HG03095 (cell line): ENCODE measurements at regions not wholly inside any gene's neighbourhood (a gene's known extent, or its start where the extent isn't known, plus 50 kb on each side); places are given as distances from the start of the nearest gene placed in this dataset.
A peak's percentile ranks its signal among the peaks of the same experiment; 100 is the strongest.
"Not testable (repeated sequence)": the region's sequence is repeated elsewhere in the genome, so short reads cannot be mapped to it uniquely, and the experiment has no call there.

Experiments used
- ATAC-seq: cut with Tn5 transposase; IDR thresholded peaks from one replicate; pipeline ENCODE4 v1.9.1; 2021; ENCODE audit warnings: moderate library complexity; ENCODE audit not compliant: unreplicated experiment

GRCh38 chr6:149127212-149127611 is 190.3 kb upstream of the TAB2 start:
- ATAC-seq, result no peak

GRCh38 chr6:149128489-149129145 is 188.9 kb upstream of the TAB2 start:
- no peak for ATAC-seq

- no peak for ATAC-seq
Measured at GRCh38 chr6:149129371-149130077, 188.0 kb upstream of the TAB2 start.

GRCh38 chr6:149130090-149130489 is 187.4 kb upstream of the TAB2 start:
- no peak for ATAC-seq

- ATAC-seq, result no peak
Measured at GRCh38 chr6:149130508-149130907, 187.0 kb upstream of the TAB2 start.

GRCh38 chr6:149131891-149132290 is 185.6 kb upstream of the TAB2 start:
- ATAC-seq, result no peak

- no peak for ATAC-seq
Measured at GRCh38 chr6:149132336-149132735, 185.2 kb upstream of the TAB2 start.

- no peak for ATAC-seq
Measured at GRCh38 chr6:149134511-149134933, 183.0 kb upstream of the TAB2 start.

GRCh38 chr6:149135809-149136208 is 181.7 kb upstream of the TAB2 start:
- ATAC-seq, result no peak

GRCh38 chr6:149136273-149136912 is 181.1 kb upstream of the TAB2 start:
- no peak for ATAC-seq

- ATAC-seq, result no peak
Measured at GRCh38 chr6:149136913-149137286, 180.6 kb upstream of the TAB2 start.

- ATAC-seq, result no peak
Measured at GRCh38 chr6:149137594-149137993, 179.9 kb upstream of the TAB2 start.

- ATAC-seq, result no peak
Measured at GRCh38 chr6:149138089-149138488, 179.4 kb upstream of the TAB2 start.

- ATAC-seq, result no peak
Measured at GRCh38 chr6:149138699-149139294, 178.7 kb upstream of the TAB2 start.

GRCh38 chr6:149139782-149140136 is 177.8 kb upstream of the TAB2 start:
- ATAC-seq, result no peak

- peak; percentile 85 for ATAC-seq
Measured at GRCh38 chr6:149140137-149140909, 177.2 kb upstream of the TAB2 start.

GRCh38 chr6:149140910-149141290 is 176.6 kb upstream of the TAB2 start:
- peak; percentile 49 for ATAC-seq

GRCh38 chr6:149142924-149143429 is 174.5 kb upstream of the TAB2 start:
- ATAC-seq, result no peak

GRCh38 chr6:149145800-149146199 is 171.7 kb upstream of the TAB2 start:
- ATAC-seq, result not testable (repeated sequence)

GRCh38 chr6:149147195-149147594 is 170.3 kb upstream of the TAB2 start:
- no peak for ATAC-seq
